B cell (primary cell): ENCODE measurements at regions not wholly inside any gene's neighbourhood (a gene's known extent, or its start where the extent isn't known, plus 50 kb on each side); places are given as distances from the start of the nearest gene placed in this dataset.

Experiments used
- ATAC-seq: fragments of 200-7000 bp; cut with Tn5 transposase; one replicate; pipeline ENCODE4 v1.10.0; 2021; ENCODE audit warnings: low read depth, mild to moderate bottlenecking, moderate number of reproducible peaks, moderate library complexity
- CTCF ChIA-PET: fragments of 350-600 bp; sonication (Branson Sonifier 250); formaldehyde crosslinking; loops from one replicate; lab custom pipeline; 2021; ENCODE audit warnings: antibody characterized with exemption, inconsistent platforms; lab: Charles Lee
- POLR2A ChIA-PET: fragments of 350-600 bp; sonication (Branson Sonifier 250); formaldehyde crosslinking; loops from one replicate; lab custom pipeline; 2021; ENCODE audit warnings: antibody characterized with exemption; lab: Charles Lee
- DNase-seq: peaks from one replicate; pipeline ENCODE4 v3.0.0; 2013
- H2AFZ ChIP-seq: 2 replicates; pipeline ENCODE4 v1.6.1; 2012; ENCODE audit warnings: mild to moderate bottlenecking, low read depth, low read length; ENCODE audit not compliant: insufficient read depth, poor library complexity, severe bottlenecking
- H3K27ac ChIP-seq, 2 donors: 1 replicate in 1 of 2; 2 replicates in 1 of 2; pipeline ENCODE4 v1.5.1; 2012 to 2013; ENCODE audit warnings: low read length in 2 of 2, mild to moderate bottlenecking in 2 of 2, moderate library complexity in 1 of 2
- H3K27me3 ChIP-seq, 4 experiments: fragments of 200-600 bp in 1 of 4; sonication (generic) in 1 of 4; replicated peaks in 1 of 4; 1 replicate in 2 of 4; 2 replicates in 2 of 4; pipeline versions ENCODE4 v1.6.1 to v1.7.0; 2013 to 2016; ENCODE audit warnings: low read length in 3 of 4, mild to moderate bottlenecking in 2 of 4, mixed read lengths in 1 of 4, moderate library complexity in 1 of 4; ENCODE audit not compliant: insufficient read depth in 4 of 4, control insufficient read depth in 3 of 4; ENCODE audit errors: control extremely low read depth in 1 of 4
- H3K36me3 ChIP-seq, 2 experiments: replicated peaks in 1 of 2; 1 replicate in 1 of 2; 2 replicates in 1 of 2; pipeline versions ENCODE4 v1.6.1 to v1.7.1; 2013; ENCODE audit warnings: low read length in 1 of 2; ENCODE audit not compliant: insufficient read depth in 2 of 2, control insufficient read depth in 1 of 2; ENCODE audit errors: control extremely low read depth in 1 of 2, extremely low read depth in 1 of 2
- H3K4me1 ChIP-seq, 2 donors: fragments of 200-600 bp in 1 of 2; sonication (generic) in 1 of 2; 1 replicate in 1 of 2; 2 replicates in 1 of 2; pipeline versions ENCODE4 v1.5.1 to v1.6.1; 2013 to 2017; ENCODE audit warnings: low read length in 2 of 2; ENCODE audit not compliant: control insufficient read depth in 2 of 2, insufficient read depth in 2 of 2
- H3K4me2 ChIP-seq: replicated peaks from 2 replicates; pipeline ENCODE3; 2012; ENCODE audit warnings: mild to moderate bottlenecking, low read depth, low read length; ENCODE audit not compliant: poor library complexity, severe bottlenecking
- H3K4me3 ChIP-seq, 5 experiments: fragments of 200-600 bp in 1 of 5; sonication (generic) in 1 of 5; 1 replicate in 3 of 5; 2 replicates in 2 of 5; pipeline versions ENCODE4 v1.5.1 to v1.7.0; 2011 to 2016; ENCODE audit warnings: low read length in 4 of 5, mild to moderate bottlenecking in 4 of 5, low read depth in 2 of 5, control low read depth in 1 of 5, moderate library complexity in 1 of 5; ENCODE audit not compliant: insufficient read depth in 1 of 5; ENCODE audit errors: control extremely low read depth in 1 of 5, extremely low read depth in 1 of 5
- H3K79me2 ChIP-seq: fragments of 200-600 bp; sonication (generic); one replicate; pipeline ENCODE4 v1.6.0; 2016; ENCODE audit warnings: low read length; ENCODE audit not compliant: control insufficient read depth, insufficient read depth
- H3K9ac ChIP-seq: fragments of 200-600 bp; sonication (generic); 2 replicates; pipeline ENCODE4 v1.6.1; 2017; ENCODE audit warnings: mild to moderate bottlenecking, low read length, moderate library complexity
- H3K9me3 ChIP-seq, 3 donors: one replicate each; pipeline versions ENCODE4 v1.6.1 to v1.7.1; 2013; ENCODE audit warnings: low read length in 2 of 3; ENCODE audit not compliant: control insufficient read depth in 2 of 3, insufficient read depth in 1 of 3; ENCODE audit errors: control extremely low read depth in 1 of 3
- H4K20me1 ChIP-seq: 2 replicates; pipeline ENCODE4 v1.6.0; 2012; ENCODE audit warnings: mild to moderate bottlenecking, low read length; ENCODE audit not compliant: insufficient read depth, control insufficient read depth, poor library complexity, severe bottlenecking
- H3K27ac Mint-ChIP-seq: one replicate; pipeline ENCODE4 v1.8.0; 2021; ENCODE audit warnings: mixed read lengths
- H3K27me3 Mint-ChIP-seq: one replicate; pipeline ENCODE4 v1.8.0; 2021; ENCODE audit warnings: mixed read lengths
- H3K4me1 Mint-ChIP-seq: one replicate; pipeline ENCODE4 v1.8.0; 2021; ENCODE audit warnings: mixed read lengths
- H3K4me3 Mint-ChIP-seq: one replicate; pipeline ENCODE4 v1.8.0; 2021; ENCODE audit warnings: mixed read lengths
- H3K9me3 Mint-ChIP-seq: one replicate; pipeline ENCODE4 v1.8.0; 2022; ENCODE audit warnings: mixed read lengths; ENCODE audit not compliant: insufficient read depth
- CTCF ChIP-seq: fragments of 200-600 bp; IDR thresholded peaks from one replicate; pipeline ENCODE4 v1.8.0; 2022; ENCODE audit warnings: antibody characterized with exemption, mild to moderate bottlenecking
- EZH2 ChIP-seq: IDR thresholded peaks from 2 replicates; pipeline ENCODE4 v1.6.1; 2012; ENCODE audit warnings: borderline replicate concordance, low read depth, mild to moderate bottlenecking, moderate library complexity, low read length; ENCODE audit not compliant: insufficient read depth, poor library complexity, severe bottlenecking
- intact Hi-C: fragments of 100-400 bp; cut with micrococcal nuclease; formaldehyde crosslinking; loops from one replicate; pipeline ENCODE4 v1.10.0; 2022

- Mint-ChIP-seq H3K4me3 (no peak overlapping the region), H3K27ac (no peak overlapping the region), H3K9me3 (no peaks in the 10 kb centered on the region), H3K27me3 (no peaks in the 10 kb centered on the region), H3K4me1 (no peaks in the 10 kb centered on the region)
- DNase-seq (no peak), ATAC-seq (no peak)
- Histone ChIP-seq H2AFZ (no peak overlapping the region), H3K9ac (no peak overlapping the region), H3K9me3 (no peaks in the 10 kb centered on the region), H3K4me3 (no peak overlapping the region), H3K4me2 (no peak overlapping the region), H3K79me2 (no peaks in the 10 kb centered on the region), H4K20me1 (no peaks in the 10 kb centered on the region), H3K27ac (no peak overlapping the region), H3K36me3 (no peaks in the 10 kb centered on the region), H3K4me1 (no peaks in the 10 kb centered on the region), H3K27me3 (no peaks in the 10 kb centered on the region)
- POLR2A ChIA-PET: no interaction called here
- intact Hi-C loops: no loop called here
- CTCF ChIA-PET: no interaction called here
- no peak for TF ChIP-seq EZH2
- TF ChIP-seq CTCF: no peak
These were observed 399.6 kb downstream of the TBX15 start for GRCh38 chr1:118588566-118588965.

DNA sequence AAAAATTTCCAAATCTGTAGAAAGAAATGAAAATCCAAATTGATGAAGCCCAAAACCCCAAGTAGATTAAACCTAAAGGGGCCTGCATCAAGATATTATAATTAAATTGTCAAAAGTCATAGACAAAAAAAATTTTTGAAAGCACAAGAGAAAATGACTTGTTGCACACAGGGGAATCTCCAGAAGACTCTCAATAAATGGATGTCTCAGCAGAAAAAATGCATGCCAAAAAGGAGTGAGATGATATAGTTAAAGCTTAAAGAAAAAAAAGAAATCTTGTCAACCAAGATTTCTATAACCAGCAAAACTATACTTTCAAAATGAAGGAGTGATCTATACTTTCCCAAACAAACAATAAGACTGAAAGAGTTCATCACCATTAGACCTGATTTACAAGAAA is 393.2 kb upstream of the SPAG17 start:
- peaks cover 1 to 9% (median 3%) of the 10 kb centered on the region in 3 donors for H3K9me3 ChIP-seq
- TF ChIP-seq CTCF: no peak
- H3K27me3 ChIP-seq: no peaks in the 10 kb centered on the region
- ChIA-PET CTCF (no interaction called here), POLR2A (no interaction called here)
- no peaks in the 10 kb centered on the region for H3K4me1 Mint-ChIP-seq
- peaks cover 2% of the 10 kb centered on the region for H3K9me3 Mint-ChIP-seq
- H3K4me2 ChIP-seq: no peak overlapping the region
- no peak overlapping the region for H3K9ac ChIP-seq
- no peak overlapping the region for H3K4me3 Mint-ChIP-seq
- no peaks in the 10 kb centered on the region for H3K79me2 ChIP-seq
- no peaks in the 10 kb centered on the region for H4K20me1 ChIP-seq
- intact Hi-C loops: no loop called here
- no peaks in the 10 kb centered on the region for H3K4me1 ChIP-seq
- no peak for ATAC-seq
- no peak overlapping the region for H3K27ac ChIP-seq
- no peak overlapping the region for H3K27ac Mint-ChIP-seq
- no peaks in the 10 kb centered on the region for H3K27me3 Mint-ChIP-seq
- H3K36me3 ChIP-seq: no peaks in the 10 kb centered on the region
- no peak overlapping the region for H3K4me3 ChIP-seq
- no peak for DNase-seq
- H2AFZ ChIP-seq: no peak overlapping the region
